Thymus (tissue), 11 donors: ENCODE measurements at regions not wholly inside any gene's neighbourhood (a gene's known extent, or its start where the extent isn't known, plus 50 kb on each side); places are given as distances from the start of the nearest gene placed in this dataset.
"Not testable (repeated sequence)": the region's sequence is repeated elsewhere in the genome, so short reads cannot be mapped to it uniquely, and the experiment has no call there.

Source experiments
- DNase-seq, 9 donors: peaks; one replicate each; pipeline ENCODE4 v3.0.0-alpha.2; 2013; ENCODE audit warnings: low spot score in 9 of 9, low read depth in 6 of 9, missing footprints in 1 of 9
- H3K27ac ChIP-seq, 2 donors: one replicate each; pipeline ENCODE4 v1.5.1; 2013; ENCODE audit warnings: control low read depth in 1 of 2, low read depth in 1 of 2, low read length in 1 of 2, mild to moderate bottlenecking in 1 of 2, moderate library complexity in 1 of 2
- H3K27me3 ChIP-seq, 2 donors: one replicate each; pipeline ENCODE4 v1.5.1; 2013; ENCODE audit warnings: low read length in 1 of 2; ENCODE audit not compliant: control insufficient read depth in 2 of 2, insufficient read depth in 1 of 2
- H3K36me3 ChIP-seq, 2 donors: one replicate each; pipeline ENCODE4 v1.5.1; 2013; ENCODE audit warnings: low read length in 1 of 2, mild to moderate bottlenecking in 1 of 2, moderate library complexity in 1 of 2; ENCODE audit not compliant: control insufficient read depth in 2 of 2, insufficient read depth in 2 of 2
- H3K4me1 ChIP-seq, 2 donors: one replicate each; pipeline ENCODE4 v1.5.1; 2013; ENCODE audit warnings: low read length in 2 of 2; ENCODE audit not compliant: control insufficient read depth in 2 of 2, insufficient read depth in 2 of 2
- H3K4me3 ChIP-seq, 2 donors: one replicate each; pipeline ENCODE4 v1.5.1; 2013; ENCODE audit warnings: low read length in 2 of 2, control low read depth in 1 of 2, mild to moderate bottlenecking in 1 of 2
- H3K9me3 ChIP-seq, 2 donors: one replicate each; pipeline ENCODE4 v1.5.1; 2013; ENCODE audit warnings: low read length in 1 of 2, mild to moderate bottlenecking in 1 of 2; ENCODE audit not compliant: control insufficient read depth in 2 of 2, insufficient read depth in 1 of 2
- WGBS: extraction: QIAGEN DNeasy Blood & Tissue Kit; methylation state at CpG from one replicate; pipeline ENCODE4 v1.1.7; 2013; 5-methylcytosine and 5-hydroxymethylcytosine counted together
- donor health status: healthy.

- Histone ChIP-seq H3K36me3 (no peaks in the 10 kb centered on the region), H3K9me3 (peaks cover 0 to 5% of the 10 kb centered on the region in 2 donors), H3K27ac (no peak overlapping the region), H3K4me3 (no peak overlapping the region), H3K4me1 (no peaks in the 10 kb centered on the region), H3K27me3 (no peaks in the 10 kb centered on the region)
- 77% methylated on average over 11 of the region's 11 CpGs for WGBS
- DNase-seq, result no peak
Observed at GRCh38 chr14:105912641-105913180, 386.3 kb downstream of the TMEM121 start.

DNA sequence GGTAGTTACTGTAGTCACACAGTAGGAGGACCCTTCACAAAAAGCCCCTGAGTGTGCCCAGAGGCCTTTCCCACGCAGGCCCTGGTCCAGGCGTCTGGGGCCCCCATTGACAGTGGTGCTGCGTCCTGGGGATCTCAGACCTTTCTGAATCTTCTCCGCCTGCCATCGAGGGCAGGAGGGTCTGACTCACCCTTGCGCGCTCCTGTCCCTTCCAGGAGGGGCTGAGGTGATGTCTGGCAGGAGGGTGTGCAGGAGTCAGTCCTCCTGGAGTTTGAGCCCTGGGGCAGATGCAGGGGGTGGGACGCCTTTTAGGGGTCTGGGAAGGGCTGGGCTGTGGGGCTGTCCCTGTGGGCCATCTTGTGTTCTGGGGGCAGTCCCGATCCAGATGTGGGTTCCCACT is 386.8 kb downstream of the TMEM121 start:
- DNase-seq, result no peak
- peaks cover 0 to 5% of the 10 kb centered on the region in 2 donors for H3K9me3 ChIP-seq
- 83% methylated on average over 9 of the region's 9 CpGs for WGBS
- H3K4me1 ChIP-seq, result no peaks in the 10 kb centered on the region
- no peaks in the 10 kb centered on the region for H3K36me3 ChIP-seq
- no peak overlapping the region for H3K4me3 ChIP-seq
- no peaks in the 10 kb centered on the region for H3K27me3 ChIP-seq
- H3K27ac ChIP-seq, result no peak overlapping the region

DNA sequence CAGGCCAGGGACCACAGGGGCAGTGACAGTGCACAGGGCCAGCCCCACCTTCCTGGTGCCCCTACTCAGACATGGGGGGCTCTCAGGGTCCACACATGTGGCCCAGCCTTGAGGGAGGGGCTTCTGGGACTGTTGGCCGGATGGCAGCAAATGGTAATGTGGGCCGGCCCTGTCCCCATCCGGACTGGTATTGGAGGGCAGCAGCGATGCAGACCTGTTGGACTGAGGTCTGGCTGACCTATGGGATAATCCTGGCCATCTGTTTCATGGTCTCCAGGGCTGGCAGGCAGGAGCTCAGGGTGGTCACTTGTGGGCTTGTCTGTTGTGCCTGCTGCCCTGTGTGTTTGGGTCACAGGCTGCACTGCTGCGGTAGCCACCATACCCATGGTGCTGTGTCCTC is 387.5 kb downstream of the TMEM121 start:
- no peaks in the 10 kb centered on the region for H3K36me3 ChIP-seq
- no peak overlapping the region for H3K4me3 ChIP-seq
- no peak for DNase-seq
- WGBS, result 61% methylated on average over 5 of the region's 5 CpGs
- H3K9me3 ChIP-seq, result peaks cover 0 to 5% of the 10 kb centered on the region in 2 donors
- no peaks in the 10 kb centered on the region for H3K27me3 ChIP-seq
- no peaks in the 10 kb centered on the region for H3K4me1 ChIP-seq
- H3K27ac ChIP-seq, result no peak overlapping the region

GRCh38 chr14:105914281-105914680 is 387.9 kb downstream of the TMEM121 start:
- 80% methylated on average over 12 of the region's 12 CpGs for WGBS
- not testable (repeated sequence) for H3K4me1 ChIP-seq, H3K36me3 ChIP-seq, H3K27me3 ChIP-seq, H3K9me3 ChIP-seq, H3K4me3 ChIP-seq, DNase-seq, H3K27ac ChIP-seq

DNA sequence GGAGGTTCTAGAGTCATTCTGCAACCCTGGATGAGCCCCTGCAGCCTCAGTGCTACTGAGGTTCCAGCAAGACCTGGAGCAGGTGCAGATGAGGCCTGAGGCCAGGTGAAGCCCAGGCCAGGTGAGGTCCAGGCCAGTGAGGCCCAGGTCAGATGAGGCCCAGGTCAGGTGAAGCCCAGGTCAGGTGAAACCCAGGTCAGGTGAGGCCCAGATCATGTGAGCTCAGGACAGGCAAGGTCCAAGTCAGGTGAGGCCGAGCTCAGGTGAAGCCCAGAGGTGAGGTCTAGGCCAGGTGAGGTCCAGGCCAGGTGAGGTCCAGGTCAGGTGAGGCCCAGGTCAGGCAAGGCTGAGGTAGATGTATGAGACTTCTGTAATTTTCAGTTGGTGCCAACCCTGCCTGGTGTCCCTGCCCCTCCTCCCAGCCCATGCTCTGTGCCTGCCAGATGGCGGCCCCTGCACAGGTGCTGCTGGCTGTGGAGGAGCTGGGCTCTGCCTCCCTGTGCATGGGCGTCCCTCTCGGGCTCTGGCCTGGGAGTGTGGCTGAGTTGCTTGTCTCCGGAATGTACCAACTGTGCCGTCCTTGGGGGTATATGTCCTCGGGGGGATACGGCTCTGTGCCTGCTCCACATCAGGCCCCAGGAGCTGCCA is 388.5 kb downstream of the TMEM121 start:
- H3K4me1 ChIP-seq, result no peaks in the 10 kb centered on the region
- no peak overlapping the region for H3K27ac ChIP-seq
- peaks cover 0 to 5% of the 10 kb centered on the region in 2 donors for H3K9me3 ChIP-seq
- DNase-seq, result no peak
- no peaks in the 10 kb centered on the region for H3K27me3 ChIP-seq
- no peak overlapping the region for H3K4me3 ChIP-seq
- H3K36me3 ChIP-seq, result no peaks in the 10 kb centered on the region
- WGBS, result 79% methylated on average over 8 of the region's 8 CpGs

DNA sequence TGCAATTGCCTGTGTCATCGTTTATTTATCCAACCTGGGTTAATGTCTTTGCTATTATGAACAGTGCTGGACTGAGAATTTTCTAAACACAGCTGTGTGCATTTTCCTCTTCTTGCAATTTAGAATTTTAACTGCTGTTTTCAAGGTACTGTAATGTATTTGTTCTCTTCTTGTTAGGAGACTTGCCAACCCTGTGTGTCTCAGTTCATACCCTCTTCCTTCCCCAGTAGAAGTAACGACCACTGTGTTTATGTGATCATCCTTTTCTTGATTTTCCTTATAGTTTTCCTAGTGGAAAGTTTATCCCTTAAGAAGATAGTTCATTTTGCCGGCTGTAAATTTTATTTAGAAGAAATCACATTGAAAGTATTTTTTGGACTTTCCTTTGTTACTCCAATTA is 389.2 kb downstream of the TMEM121 start:
- H3K4me1 ChIP-seq, H3K27me3 ChIP-seq, H3K36me3 ChIP-seq, H3K9me3 ChIP-seq, H3K27ac ChIP-seq, DNase-seq, H3K4me3 ChIP-seq: not testable (repeated sequence)
- 58% methylated on average over 3 of the region's 3 CpGs for WGBS

GRCh38 chr14:105917136-105917932 is 391.0 kb downstream of the TMEM121 start:
- H3K27me3 ChIP-seq, H3K4me3 ChIP-seq, H3K9me3 ChIP-seq, H3K27ac ChIP-seq, H3K36me3 ChIP-seq, H3K4me1 ChIP-seq, DNase-seq: not testable (repeated sequence)
- WGBS, result 70% methylated on average over 20 of the region's 20 CpGs

- no peaks in the 10 kb centered on the region for H3K4me1 ChIP-seq
- no peaks in the 10 kb centered on the region for H3K27me3 ChIP-seq
- 57% methylated on average over 10 of the region's 10 CpGs for WGBS
- H3K9me3 ChIP-seq, result peaks cover 0 to 5% of the 10 kb centered on the region in 2 donors
- H3K36me3 ChIP-seq, result no peaks in the 10 kb centered on the region
- H3K4me3 ChIP-seq, result no peak overlapping the region
- H3K27ac ChIP-seq, result no peak overlapping the region
- DNase-seq, result no peak
Observed at GRCh38 chr14:105917933-105918436, 391.6 kb downstream of the TMEM121 start.
